Upper lobe of left lung (tissue), 6 donors: ENCODE measurements at regions not wholly inside any gene's neighbourhood (a gene's known extent, or its start where the extent isn't known, plus 50 kb on each side); places are given as distances from the start of the nearest gene placed in this dataset.
A peak's percentile ranks its signal among the peaks of the same experiment; 100 is the strongest.

Source experiments
- ATAC-seq, 2 donors: fragments of 200-7000 bp; cut with Tn5 transposase; one replicate each; pipeline ENCODE4 v1.9.1; 2022; ENCODE audit warnings: mild to moderate bottlenecking in 2 of 2, moderate library complexity in 2 of 2; ENCODE audit not compliant: low FRiP score in 2 of 2
- DNase-seq, 2 donors: peaks; one replicate each; pipeline ENCODE4 v3.0.0-alpha.2; 2019 to 2020
- H3K27ac ChIP-seq, 4 donors: fragments of 200-600 bp; sonication (generic); one replicate each; pipeline ENCODE4 v1.5.1; 2016 to 2019
- H3K27me3 ChIP-seq, 4 donors: fragments of 200-600 bp; sonication (generic); one replicate each; pipeline ENCODE4 v1.5.1; 2017 to 2019
- H3K36me3 ChIP-seq, 4 donors: fragments of 200-600 bp; sonication (generic); one replicate each; pipeline ENCODE4 v1.5.1; 2016 to 2019
- H3K4me1 ChIP-seq, 4 donors: fragments of 200-600 bp; sonication (generic); one replicate each; pipeline ENCODE4 v1.5.1; 2018 to 2019
- H3K4me3 ChIP-seq, 4 donors: fragments of 200-600 bp; sonication (generic); one replicate each; pipeline ENCODE4 v1.5.1; 2017 to 2019; ENCODE audit warnings: mild to moderate bottlenecking in 2 of 4, moderate library complexity in 1 of 4
- H3K9me3 ChIP-seq, 4 donors: fragments of 200-600 bp; sonication (generic); one replicate each; pipeline ENCODE4 v1.5.1; 2018 to 2019
- CTCF ChIP-seq, 6 experiments: fragments of 450-650 bp in 4 of 6; fragments of 200-600 bp in 2 of 6; sonication (generic) in 2 of 6; IDR thresholded peaks; one replicate each; pipeline ENCODE4 v1.5.1; 2016 to 2019; ENCODE audit warnings: antibody characterized with exemption in 6 of 6
- EP300 ChIP-seq, 4 donors: sonication (generic); formaldehyde crosslinking; IDR thresholded peaks; one replicate each; pipeline ENCODE4 v1.5.1; 2017; ENCODE audit warnings: antibody characterized with exemption in 4 of 4, control low read depth in 2 of 4
- POLR2A ChIP-seq, 4 donors: fragments of 450-650 bp; IDR thresholded peaks; one replicate each; pipeline ENCODE4 v1.5.1; 2016 to 2017; ENCODE audit warnings: antibody characterized with exemption in 4 of 4, mild to moderate bottlenecking in 2 of 4
- POLR2AphosphoS5 ChIP-seq, 2 donors: sonication (generic); formaldehyde crosslinking; IDR thresholded peaks; one replicate each; pipeline ENCODE4 v1.5.1; 2017; ENCODE audit warnings: antibody characterized with exemption in 2 of 2
- WGBS, 2 donors: methylation state at CpG; one replicate each; pipeline ENCODE4 v1.1.5; 2017 to 2018; 5-methylcytosine and 5-hydroxymethylcytosine counted together
- donor health status: DM: no; HTN: no; CAD: no; lungs with moderate emphysema.
- donor health status: DM: no; HTN: yes; CAD: no; lungs with severe emphysema.

DNA sequence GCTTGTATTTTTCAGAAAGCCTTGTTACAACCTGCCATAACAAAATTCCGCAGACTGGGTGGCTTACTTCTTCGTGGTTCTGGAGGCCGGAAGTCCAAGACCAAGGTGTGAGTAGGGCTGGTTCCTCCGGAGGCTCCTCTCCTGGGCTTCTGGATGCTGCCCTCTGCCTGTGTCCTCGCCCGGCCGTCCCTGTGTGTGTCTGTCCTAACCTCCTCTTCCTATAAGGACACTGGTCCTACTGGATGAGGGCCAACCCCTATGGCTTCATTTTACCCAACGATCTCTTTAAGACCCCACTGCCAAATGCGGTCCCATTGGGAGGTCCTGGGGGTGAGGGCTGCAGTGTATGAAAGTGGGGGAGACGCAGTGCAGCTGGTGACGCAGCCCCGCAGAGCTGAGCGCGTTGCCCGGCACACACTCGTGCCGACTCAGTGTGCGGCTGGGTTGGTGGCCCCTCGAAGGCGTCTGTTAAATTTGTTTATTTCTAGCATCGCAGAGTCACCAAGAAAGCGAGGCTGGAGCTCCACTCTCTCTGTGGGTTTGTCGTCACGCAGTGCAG lies 116.7 kb downstream of the SOX1 start:
- whole genome bisulfite sequencing, 2 donors = 58 to 69% methylated on average over 13 to 23 of the region's 24 CpGs
- TF ChIP-seq POLR2AphosphoS5 (IDR thresholded peaks at IDR 0.05) = no peak
- TF ChIP-seq CTCF (IDR thresholded peaks at IDR 0.05) = no peak
- no peaks in the 10 kb centered on the region for H3K9me3 ChIP-seq
- no peak overlapping the region for H3K4me3 ChIP-seq
- no peaks in the 10 kb centered on the region for H3K36me3 ChIP-seq
- DNase-seq (peak; percentile 20 to 55), ATAC-seq (no peak)
- H3K4me1 ChIP-seq = peaks cover 0 to 9% (median 4%) of the 10 kb centered on the region in 4 donors
- H3K27me3 ChIP-seq = no peaks in the 10 kb centered on the region
- peak overlapping the region; percentile 42 to 77 (median 52) for H3K27ac ChIP-seq

- DNase-seq = peak; percentile 11 to 67
- H3K4me3 ChIP-seq = no peak overlapping the region
- no peak for ATAC-seq
- TF ChIP-seq EP300 (IDR thresholded peaks at IDR 0.05) = no peak
- no peak for TF ChIP-seq POLR2AphosphoS5 (IDR thresholded peaks at IDR 0.05)
- TF ChIP-seq CTCF (IDR thresholded peaks at IDR 0.05) = no peak
- TF ChIP-seq POLR2A (IDR thresholded peaks at IDR 0.05) = no peak
- no peaks in the 10 kb centered on the region for H3K36me3 ChIP-seq
- peak overlapping the region in 1 of 4 donors; percentile 60 for H3K27ac ChIP-seq
- no peaks in the 10 kb centered on the region for H3K9me3 ChIP-seq
- no peaks in the 10 kb centered on the region for H3K27me3 ChIP-seq
- H3K4me1 ChIP-seq = peaks cover 0 to 9% (median 4%) of the 10 kb centered on the region in 4 donors
- 81 to 83% methylated on average over 13 to 14 of the region's 14 CpGs for WGBS, 2 donors
Observed at GRCh38 chr13:112184261-112184660, 117.3 kb downstream of the SOX1 start.

DNA sequence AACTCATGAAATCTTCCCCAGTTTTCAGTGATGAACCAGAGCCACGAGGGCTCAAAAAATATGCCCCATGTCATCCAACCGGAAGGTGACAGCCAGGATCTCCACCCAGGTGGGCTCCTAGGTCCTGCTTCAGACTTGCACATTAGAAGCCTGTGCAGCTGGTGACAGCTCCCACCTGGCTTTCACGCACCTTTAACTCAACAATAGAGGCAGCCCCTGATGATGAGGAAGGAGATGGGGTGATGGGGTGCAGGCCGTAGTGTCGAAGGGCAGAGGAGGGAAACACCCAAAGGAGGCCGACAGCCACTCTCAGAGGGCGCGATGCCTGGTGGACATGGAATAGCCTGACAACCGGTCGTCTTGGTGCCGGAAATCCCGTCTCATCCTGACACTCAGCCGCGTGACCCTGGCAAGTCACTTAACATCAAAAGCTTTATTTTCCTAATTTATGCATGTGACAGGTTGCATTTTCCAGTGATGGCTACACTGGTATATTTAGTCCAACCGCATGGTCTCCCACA lies 118.0 kb downstream of the SOX1 start:
- H3K4me3 ChIP-seq = no peak overlapping the region
- 84 to 88% methylated on average over 15 of the region's 15 CpGs for WGBS, 2 donors
- TF ChIP-seq POLR2AphosphoS5 (IDR thresholded peaks at IDR 0.05) = no peak
- H3K4me1 ChIP-seq = peaks cover 0 to 9% (median 4%) of the 10 kb centered on the region in 4 donors
- peak in 1 of 2 donors; percentile 16 for DNase-seq
- no peak for ATAC-seq
- no peaks in the 10 kb centered on the region for H3K36me3 ChIP-seq
- H3K27me3 ChIP-seq = no peaks in the 10 kb centered on the region
- no peak overlapping the region for H3K27ac ChIP-seq
- no peaks in the 10 kb centered on the region for H3K9me3 ChIP-seq

- Histone ChIP-seq H3K36me3 (no peaks in the 10 kb centered on the region), H3K27me3 (no peaks in the 10 kb centered on the region), H3K4me1 (peaks cover 0 to 9% (median 4%) of the 10 kb centered on the region in 4 donors), H3K27ac (no peak overlapping the region), H3K9me3 (no peaks in the 10 kb centered on the region), H3K4me3 (no peak overlapping the region)
- ATAC-seq = no peak
- 81 to 85% methylated on average over 9 of the region's 9 CpGs for WGBS, 2 donors
- no peak for TF ChIP-seq POLR2AphosphoS5 (IDR thresholded peaks at IDR 0.05)
- no peak for TF ChIP-seq POLR2A (IDR thresholded peaks at IDR 0.05)
- no peak for TF ChIP-seq CTCF (IDR thresholded peaks at IDR 0.05)
- TF ChIP-seq EP300 (IDR thresholded peaks at IDR 0.05) = no peak
- DNase-seq = peak in 1 of 2 donors; percentile 7
Observed at GRCh38 chr13:112185466-112185865, 118.5 kb downstream of the SOX1 start.

DNA sequence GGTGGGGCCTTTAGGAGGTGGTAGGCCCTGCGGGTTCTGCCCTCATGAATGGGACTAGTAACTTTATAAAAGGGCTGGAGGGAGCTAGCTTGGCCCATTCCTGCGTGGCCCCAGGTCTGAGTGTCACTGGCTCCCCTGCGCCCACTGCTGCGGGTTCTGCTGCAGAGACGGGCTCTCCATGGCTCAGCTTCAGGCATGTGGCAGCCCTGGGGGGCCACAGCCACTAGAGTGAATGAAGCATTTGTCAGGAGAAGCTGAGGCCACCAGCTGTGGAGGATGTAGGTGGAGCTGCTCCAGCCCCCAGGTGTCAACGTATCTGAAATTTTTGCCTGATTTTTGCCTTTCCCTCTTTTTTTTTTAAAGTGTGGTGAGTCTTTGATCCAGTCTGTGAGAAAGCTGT lies 119.1 kb downstream of the SOX1 start:
- no peak for TF ChIP-seq CTCF (IDR thresholded peaks at IDR 0.05)
- TF ChIP-seq POLR2A (IDR thresholded peaks at IDR 0.05) = no peak
- peaks cover 0 to 9% (median 4%) of the 10 kb centered on the region in 4 donors for H3K4me1 ChIP-seq
- 88 to 91% methylated on average over 6 of the region's 6 CpGs for WGBS, 2 donors
- no peaks in the 10 kb centered on the region for H3K36me3 ChIP-seq
- ATAC-seq (no peak), DNase-seq (no peak)
- no peaks in the 10 kb centered on the region for H3K27me3 ChIP-seq
- H3K9me3 ChIP-seq = no peaks in the 10 kb centered on the region
- no peak overlapping the region for H3K27ac ChIP-seq
- no peak overlapping the region for H3K4me3 ChIP-seq
